Astrocyte (in vitro differentiated cells and primary cell): ENCODE measurements at regions not wholly inside any gene's neighbourhood (a gene's known extent, or its start where the extent isn't known, plus 50 kb on each side); places are given as distances from the start of the nearest gene placed in this dataset.

ENCODE experiments used
- DNase-seq: peaks from one replicate; pipeline ENCODE4 v3.0.0-alpha.2; 2010; ENCODE audit warnings: low read depth
- FAIRE-seq: peaks from 2 replicates; lab custom pipeline; 2011; peaks lifted over from hg19 to GRCh38; lab: Jason Lieb, UNC
- H2AFZ ChIP-seq: 2 replicates; pipeline ENCODE4 v1.6.0; 2012; ENCODE audit warnings: low read depth, low read length, inconsistent platforms
- H3K27ac ChIP-seq: 2 replicates; pipeline ENCODE4 v1.5.1; 2011; ENCODE audit warnings: low read depth, low read length, inconsistent platforms
- H3K27me3 ChIP-seq: 2 replicates; pipeline ENCODE4 v1.6.0; 2011; ENCODE audit warnings: low read length, inconsistent platforms; ENCODE audit not compliant: insufficient read depth
- H3K36me3 ChIP-seq: 2 replicates; pipeline ENCODE4 v1.5.1; 2011; ENCODE audit warnings: low read length, inconsistent platforms; ENCODE audit not compliant: insufficient read depth
- H3K4me1 ChIP-seq: 2 replicates; pipeline ENCODE4 v1.5.1; 2011; ENCODE audit warnings: low read length, inconsistent platforms; ENCODE audit not compliant: insufficient read depth
- H3K4me2 ChIP-seq: 2 replicates; pipeline ENCODE4 v1.6.0; 2012; ENCODE audit warnings: low read length, inconsistent platforms
- H3K4me3 ChIP-seq: 2 replicates; pipeline ENCODE4 v1.5.1; 2011; ENCODE audit warnings: low read depth, mild to moderate bottlenecking, low read length, inconsistent platforms; ENCODE audit not compliant: insufficient read depth
- H3K79me2 ChIP-seq: 2 replicates; pipeline ENCODE4 v1.6.0; 2012; ENCODE audit warnings: mild to moderate bottlenecking, low read length, inconsistent platforms; ENCODE audit not compliant: insufficient read depth
- H3K9ac ChIP-seq: 2 replicates; pipeline ENCODE4 v1.6.0; 2012; ENCODE audit warnings: mild to moderate bottlenecking, low read length, inconsistent platforms
- H3K9me3 ChIP-seq: 2 replicates; pipeline ENCODE4 v1.5.1; 2012; ENCODE audit warnings: low read depth, mild to moderate bottlenecking, low read length, inconsistent platforms; ENCODE audit not compliant: insufficient read depth
- H4K20me1 ChIP-seq: 2 replicates; pipeline ENCODE4 v1.6.0; 2012; ENCODE audit warnings: low read length, inconsistent platforms; ENCODE audit not compliant: insufficient read depth
- H3K27ac Mint-ChIP-seq: one replicate; pipeline ENCODE4 v1.8.0; 2021; ENCODE audit warnings: mild to moderate bottlenecking, mixed read lengths; ENCODE audit not compliant: unreplicated experiment
- H3K27me3 Mint-ChIP-seq: one replicate; pipeline ENCODE4 v1.8.0; 2021; ENCODE audit warnings: low read depth, mixed read lengths; ENCODE audit not compliant: unreplicated experiment
- H3K36me3 Mint-ChIP-seq: one replicate; pipeline ENCODE4 v1.8.0; 2021; ENCODE audit warnings: low read depth, mixed read lengths; ENCODE audit not compliant: unreplicated experiment
- H3K4me1 Mint-ChIP-seq: one replicate; pipeline ENCODE4 v1.8.0; 2021; ENCODE audit warnings: low read depth, mixed read lengths; ENCODE audit not compliant: unreplicated experiment
- H3K4me3 Mint-ChIP-seq: one replicate; pipeline ENCODE4 v1.8.0; 2021; ENCODE audit warnings: mild to moderate bottlenecking, moderate library complexity, mixed read lengths; ENCODE audit not compliant: unreplicated experiment
- H3K9me3 Mint-ChIP-seq: one replicate; pipeline ENCODE4 v1.8.0; 2021; ENCODE audit warnings: mild to moderate bottlenecking, mixed read lengths; ENCODE audit not compliant: unreplicated experiment
- EZH2 ChIP-seq: IDR thresholded peaks from 2 replicates; pipeline ENCODE4 v1.6.1; 2012; ENCODE audit warnings: mild to moderate bottlenecking, low read length, inconsistent platforms; ENCODE audit not compliant: insufficient read depth
- TF ChIP-seq, protein P1 (sequence below): IDR thresholded peaks from 2 replicates; pipeline ENCODE4 v1.5.1; 2011; ENCODE audit warnings: low read depth, mild to moderate bottlenecking, inconsistent platforms, low read length, moderate library complexity; ENCODE audit not compliant: insufficient read depth

- H3K27me3 Mint-ChIP-seq = no peaks in the 10 kb centered on the region
- H3K36me3 ChIP-seq = no peaks in the 10 kb centered on the region
- H3K9me3 ChIP-seq = no peaks in the 10 kb centered on the region
- no peaks in the 10 kb centered on the region for H3K4me1 ChIP-seq
- H4K20me1 ChIP-seq = no peaks in the 10 kb centered on the region
- no peak overlapping the region for H3K27ac ChIP-seq
- no peak overlapping the region for H3K4me3 Mint-ChIP-seq
- no peaks in the 10 kb centered on the region for H3K4me1 Mint-ChIP-seq
- no peak overlapping the region for H3K4me2 ChIP-seq
- no peak overlapping the region for H2AFZ ChIP-seq
- no peak overlapping the region for H3K27ac Mint-ChIP-seq
- no peaks in the 10 kb centered on the region for H3K27me3 ChIP-seq
- FAIRE-seq (no peak), DNase-seq (no peak)
- no peak overlapping the region for H3K4me3 ChIP-seq
- TF ChIP-seq EZH2 = no peak
- TF ChIP-seq, protein P1, sequence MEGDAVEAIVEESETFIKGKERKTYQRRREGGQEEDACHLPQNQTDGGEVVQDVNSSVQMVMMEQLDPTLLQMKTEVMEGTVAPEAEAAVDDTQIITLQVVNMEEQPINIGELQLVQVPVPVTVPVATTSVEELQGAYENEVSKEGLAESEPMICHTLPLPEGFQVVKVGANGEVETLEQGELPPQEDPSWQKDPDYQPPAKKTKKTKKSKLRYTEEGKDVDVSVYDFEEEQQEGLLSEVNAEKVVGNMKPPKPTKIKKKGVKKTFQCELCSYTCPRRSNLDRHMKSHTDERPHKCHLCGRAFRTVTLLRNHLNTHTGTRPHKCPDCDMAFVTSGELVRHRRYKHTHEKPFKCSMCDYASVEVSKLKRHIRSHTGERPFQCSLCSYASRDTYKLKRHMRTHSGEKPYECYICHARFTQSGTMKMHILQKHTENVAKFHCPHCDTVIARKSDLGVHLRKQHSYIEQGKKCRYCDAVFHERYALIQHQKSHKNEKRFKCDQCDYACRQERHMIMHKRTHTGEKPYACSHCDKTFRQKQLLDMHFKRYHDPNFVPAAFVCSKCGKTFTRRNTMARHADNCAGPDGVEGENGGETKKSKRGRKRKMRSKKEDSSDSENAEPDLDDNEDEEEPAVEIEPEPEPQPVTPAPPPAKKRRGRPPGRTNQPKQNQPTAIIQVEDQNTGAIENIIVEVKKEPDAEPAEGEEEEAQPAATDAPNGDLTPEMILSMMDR = no peak
- no peak overlapping the region for H3K9ac ChIP-seq
- no peaks in the 10 kb centered on the region for H3K79me2 ChIP-seq
- H3K9me3 Mint-ChIP-seq = no peaks in the 10 kb centered on the region
- no peaks in the 10 kb centered on the region for H3K36me3 Mint-ChIP-seq
These were observed 367.5 kb upstream of the FIGN start for GRCh38 chr2:164103271-164103670.

DNA sequence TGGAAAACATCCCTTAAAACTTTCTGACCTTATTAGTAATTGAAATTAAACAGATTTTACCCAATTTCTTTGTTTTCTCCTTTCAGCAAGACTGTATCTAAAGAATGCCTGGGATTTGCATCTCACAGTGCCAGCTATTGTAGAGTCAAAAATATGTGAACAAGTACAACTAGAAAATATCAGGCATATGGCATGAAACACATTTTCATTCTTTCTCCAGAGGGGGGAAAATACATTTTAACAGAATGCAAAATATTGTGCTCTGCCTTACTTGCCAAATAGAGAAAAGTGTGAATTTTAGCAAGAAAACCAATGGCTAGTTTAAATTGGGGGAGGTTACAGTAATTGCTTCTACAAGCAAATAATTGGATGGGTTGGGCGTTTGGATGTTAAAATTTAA lies 366.6 kb upstream of the FIGN start:
- Histone ChIP-seq H3K4me1 (no peaks in the 10 kb centered on the region), H3K4me2 (no peak overlapping the region), H3K36me3 (no peaks in the 10 kb centered on the region), H3K27ac (no peak overlapping the region), H4K20me1 (no peaks in the 10 kb centered on the region), H3K4me3 (no peak overlapping the region), H3K79me2 (no peaks in the 10 kb centered on the region), H3K9ac (no peak overlapping the region), H3K9me3 (no peaks in the 10 kb centered on the region), H3K27me3 (no peaks in the 10 kb centered on the region), H2AFZ (no peak overlapping the region)
- no peak for TF ChIP-seq EZH2
- TF ChIP-seq, protein P1 = no peak
- no peaks in the 10 kb centered on the region for H3K4me1 Mint-ChIP-seq
- H3K9me3 Mint-ChIP-seq = no peaks in the 10 kb centered on the region
- H3K36me3 Mint-ChIP-seq = no peaks in the 10 kb centered on the region
- no peak for FAIRE-seq
- no peak overlapping the region for H3K27ac Mint-ChIP-seq
- no peak for DNase-seq
- H3K27me3 Mint-ChIP-seq = no peaks in the 10 kb centered on the region
- H3K4me3 Mint-ChIP-seq = no peak overlapping the region

- H2AFZ ChIP-seq = no peak overlapping the region
These were observed 355.9 kb upstream of the FIGN start for GRCh38 chr2:164091673-164092072.

More at GRCh38 chr2:164091673-164092072, 355.9 kb upstream of the FIGN start:
- Histone ChIP-seq H3K9me3 (no peaks in the 10 kb centered on the region), H3K27me3 (no peaks in the 10 kb centered on the region), H3K4me2 (no peak overlapping the region), H3K4me3 (no peak overlapping the region), H3K79me2 (no peaks in the 10 kb centered on the region), H3K9ac (no peak overlapping the region), H3K36me3 (no peaks in the 10 kb centered on the region), H3K4me1 (no peaks in the 10 kb centered on the region), H4K20me1 (no peaks in the 10 kb centered on the region), H3K27ac (no peak overlapping the region)
- H3K27ac Mint-ChIP-seq = no peak overlapping the region
- no peaks in the 10 kb centered on the region for H3K27me3 Mint-ChIP-seq
- no peaks in the 10 kb centered on the region for H3K4me1 Mint-ChIP-seq
- TF ChIP-seq, protein P1 = no peak
- no peak for TF ChIP-seq EZH2
- DNase-seq (no peak), FAIRE-seq (no peak)
- H3K4me3 Mint-ChIP-seq = no peak overlapping the region
- no peaks in the 10 kb centered on the region for H3K36me3 Mint-ChIP-seq
- H3K9me3 Mint-ChIP-seq = no peaks in the 10 kb centered on the region
